EH (cell line): ENCODE measurements at regions not wholly inside any gene's neighbourhood (a gene's known extent, or its start where the extent isn't known, plus 50 kb on each side); places are given as distances from the start of the nearest gene placed in this dataset.

Experiments
- DNase-seq: peaks from one replicate; pipeline ENCODE4 v3.0.0-alpha.2; 2015; ENCODE audit warnings: low read depth

DNA sequence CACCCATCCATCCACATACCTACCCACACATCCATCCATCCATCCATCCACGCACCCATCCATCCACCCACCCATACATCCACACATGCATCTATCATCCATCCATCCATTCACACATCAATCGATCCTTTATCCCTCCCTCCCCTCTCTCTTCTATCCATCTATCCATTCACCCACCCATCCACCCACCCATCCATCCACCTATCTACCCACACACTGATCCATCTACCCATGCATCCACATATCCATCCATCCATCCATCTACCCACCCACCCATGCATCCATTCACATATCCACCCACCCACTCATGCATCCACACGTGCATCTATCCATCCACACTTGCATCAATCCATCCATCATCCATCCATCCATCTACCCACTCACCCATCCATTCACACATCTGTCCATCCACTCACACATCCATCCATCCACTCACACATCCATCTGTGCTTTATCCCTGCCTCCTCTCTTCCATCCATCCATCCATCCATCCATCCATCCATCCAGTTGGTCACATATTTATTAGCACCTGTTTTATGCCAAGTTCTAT lies 366.1 kb downstream of the CTTN start:
- no peak for DNase-seq

DNA sequence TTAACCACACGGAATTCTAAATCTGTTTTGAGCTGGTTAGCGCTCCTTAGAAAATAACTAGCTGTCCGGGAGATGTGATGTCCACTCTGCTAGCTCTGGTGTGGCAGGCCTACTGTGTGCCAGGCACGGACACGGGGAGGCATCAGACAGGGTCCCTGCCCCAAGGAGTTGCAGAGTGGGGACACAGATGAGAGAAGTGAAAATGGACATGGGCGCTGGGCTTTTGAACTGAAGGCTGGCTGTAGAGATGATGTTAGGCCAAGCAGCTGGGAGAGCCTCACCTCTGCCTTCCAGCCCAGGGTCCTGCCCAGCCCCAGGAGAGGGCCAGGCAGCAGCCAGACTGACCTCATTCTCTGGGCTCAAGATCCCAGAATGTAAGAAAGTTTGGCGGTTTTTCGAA lies 368.6 kb downstream of the CTTN start:
- no peak for DNase-seq

DNA sequence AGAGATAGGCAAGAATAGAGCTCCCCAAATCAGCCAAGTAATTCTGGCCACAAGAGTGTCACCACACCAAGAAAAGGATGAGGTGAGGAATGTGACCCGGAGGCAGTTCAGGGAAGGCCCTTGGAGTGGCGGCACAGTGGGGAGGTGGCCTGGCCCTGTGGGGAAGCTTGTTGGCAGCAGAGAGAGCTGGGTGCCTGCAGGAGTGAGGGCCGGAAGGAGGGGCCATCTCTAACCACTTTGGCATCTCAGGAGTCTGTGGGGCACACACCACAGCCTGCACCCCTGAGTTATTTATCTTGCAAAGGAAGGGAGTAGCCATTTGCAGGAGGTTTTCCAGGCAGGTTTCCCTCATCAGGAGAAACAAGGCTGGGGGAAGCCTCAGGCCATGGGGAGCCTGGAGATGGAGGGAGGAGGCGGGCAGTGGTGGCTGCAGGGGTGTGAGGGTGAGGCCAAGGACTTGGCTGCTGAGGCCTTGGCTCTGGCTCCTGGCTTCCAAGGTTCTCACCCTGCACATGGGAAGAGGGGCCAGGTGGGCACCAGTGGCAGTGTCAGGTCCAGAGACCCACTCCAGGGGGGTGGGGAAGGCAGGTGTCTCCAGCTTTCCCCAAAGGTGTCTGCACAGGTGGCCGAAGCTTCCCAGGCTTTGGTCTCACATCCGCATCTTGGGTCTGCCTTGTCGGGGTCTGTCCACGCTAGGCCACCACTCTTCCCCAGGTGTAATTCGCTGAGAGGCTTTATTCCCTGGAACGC lies 370.2 kb downstream of the CTTN start:
- no peak for DNase-seq

DNA sequence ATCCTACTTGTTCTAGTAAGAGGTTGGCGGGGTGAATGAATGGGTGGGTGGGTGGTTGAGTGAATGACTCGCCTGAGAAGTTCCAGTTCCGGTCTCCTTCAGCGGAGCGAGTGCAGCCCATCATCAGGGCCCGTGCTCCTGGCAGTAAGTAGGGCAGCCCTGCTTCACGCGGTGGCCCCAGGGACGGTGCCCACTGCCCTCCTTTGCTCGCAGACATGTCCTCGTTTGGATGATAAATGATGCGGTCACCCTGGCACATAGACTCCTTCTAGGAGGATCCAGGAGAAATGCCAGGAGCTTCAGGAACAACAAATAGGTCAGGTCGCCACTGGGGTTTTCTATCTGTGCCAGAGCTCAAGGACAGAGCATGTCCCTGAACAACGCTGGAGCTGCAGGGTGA lies 370.8 kb downstream of the CTTN start:
- no peak for DNase-seq

DNA sequence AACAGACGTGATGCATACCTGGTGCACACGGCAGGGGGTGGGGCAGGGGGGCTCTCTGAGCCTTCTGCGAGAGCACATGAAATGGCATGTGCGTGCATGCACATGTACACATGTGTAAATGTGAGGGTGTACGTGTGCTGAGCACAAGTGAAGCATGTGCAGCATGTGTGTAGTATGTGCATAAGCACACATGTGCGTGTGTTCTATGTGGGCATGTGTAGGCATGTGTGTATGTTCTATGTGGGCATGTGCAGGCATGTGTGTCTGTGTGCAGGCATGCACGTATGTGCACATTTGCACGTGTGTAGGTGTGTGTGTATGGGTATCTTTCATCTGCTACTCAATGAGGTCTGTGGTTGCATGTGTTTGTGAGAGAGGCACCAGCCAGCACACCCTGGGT lies 371.2 kb downstream of the CTTN start:
- DNase-seq, result no peak

DNA sequence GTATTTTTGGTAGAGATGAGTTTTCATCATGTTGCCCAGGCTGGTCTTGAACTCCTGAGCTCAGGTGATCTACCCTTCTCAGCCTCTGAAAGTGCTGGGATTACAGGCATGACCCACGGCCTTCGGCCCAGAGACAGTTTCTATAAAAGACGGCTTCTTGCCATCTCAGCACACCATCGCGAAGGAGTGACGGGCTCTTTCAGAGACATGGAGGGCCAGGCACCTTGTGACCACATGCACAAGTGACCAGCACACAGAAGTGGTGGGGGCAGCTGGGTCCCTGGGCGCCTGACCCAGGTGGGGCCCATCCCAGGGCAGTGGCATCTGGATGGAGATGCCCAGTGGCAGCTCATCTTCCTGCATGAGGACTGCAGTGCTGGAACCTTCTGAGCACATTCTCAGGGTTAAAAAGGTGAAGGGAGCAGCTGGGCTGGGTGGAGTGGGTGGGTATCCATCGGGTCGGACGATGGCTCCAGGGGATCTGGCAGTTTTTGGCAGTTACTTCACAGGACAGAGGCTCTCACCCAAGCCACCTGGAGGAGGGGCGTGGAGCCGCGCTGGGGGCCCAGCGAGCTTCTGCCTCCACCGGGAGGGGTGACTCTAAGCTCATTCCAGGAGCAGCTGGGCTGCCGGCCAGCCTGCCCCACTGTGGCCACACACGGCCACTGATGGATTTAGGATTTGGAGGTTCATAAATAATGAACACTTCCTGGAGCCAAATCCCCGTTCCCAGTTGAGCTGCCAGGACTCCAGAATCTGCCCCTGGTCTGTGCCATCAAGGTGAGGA lies 373.0 kb downstream of the CTTN start:
- no peak for DNase-seq

DNA sequence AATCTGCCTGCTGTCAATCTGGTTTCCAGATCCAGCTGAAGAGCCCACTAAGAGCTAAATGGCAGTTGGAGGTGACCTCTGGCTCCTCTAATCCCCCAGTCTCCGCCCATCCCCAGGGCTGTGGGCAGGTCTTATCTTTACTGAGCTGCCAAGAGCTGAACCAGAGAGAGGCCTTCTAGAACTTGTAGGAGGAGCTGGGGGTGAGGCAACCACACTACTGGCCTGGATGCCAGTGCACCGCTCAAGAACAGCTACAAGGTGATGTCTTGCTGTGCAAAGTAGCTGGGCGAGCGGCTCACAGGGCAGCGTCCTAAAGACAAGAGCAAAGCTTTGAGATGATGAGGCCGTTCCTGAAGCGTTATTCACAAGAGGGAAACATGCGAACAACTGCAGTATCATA lies 374.6 kb downstream of the CTTN start:
- no peak for DNase-seq

DNA sequence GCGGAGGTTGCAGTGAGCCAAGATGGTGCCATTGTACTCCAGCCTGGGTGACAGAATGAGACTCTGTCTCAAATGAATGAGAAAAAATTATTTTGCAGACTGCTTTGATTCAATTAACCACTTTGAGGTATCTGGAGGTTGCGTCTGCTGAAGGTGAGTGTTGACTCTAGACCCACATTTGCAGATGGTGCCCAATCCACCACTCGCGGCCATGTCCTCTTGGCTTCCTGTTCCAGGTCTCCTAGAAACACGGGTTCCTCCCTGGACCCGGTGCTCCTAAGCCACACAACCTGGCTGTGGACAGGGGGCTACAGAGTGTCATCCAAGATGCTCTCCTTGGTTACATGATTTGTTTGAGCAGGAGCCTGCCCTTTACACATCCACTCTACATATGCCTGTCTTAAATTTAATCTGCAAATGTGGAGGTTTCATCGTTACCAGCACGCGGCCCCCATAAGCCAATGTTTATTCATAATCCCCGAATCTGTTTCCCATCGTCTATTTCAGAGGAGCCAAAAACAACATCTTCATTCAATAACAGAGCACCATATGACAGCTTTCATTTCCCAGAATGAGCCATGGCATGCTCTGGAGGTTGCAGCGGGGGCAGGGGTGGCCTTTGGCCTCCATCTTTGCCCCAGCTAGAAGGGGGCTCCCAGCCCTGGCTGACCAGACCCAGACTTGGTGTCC lies 377.2 kb downstream of the CTTN start:
- DNase-seq, result no peak

DNA sequence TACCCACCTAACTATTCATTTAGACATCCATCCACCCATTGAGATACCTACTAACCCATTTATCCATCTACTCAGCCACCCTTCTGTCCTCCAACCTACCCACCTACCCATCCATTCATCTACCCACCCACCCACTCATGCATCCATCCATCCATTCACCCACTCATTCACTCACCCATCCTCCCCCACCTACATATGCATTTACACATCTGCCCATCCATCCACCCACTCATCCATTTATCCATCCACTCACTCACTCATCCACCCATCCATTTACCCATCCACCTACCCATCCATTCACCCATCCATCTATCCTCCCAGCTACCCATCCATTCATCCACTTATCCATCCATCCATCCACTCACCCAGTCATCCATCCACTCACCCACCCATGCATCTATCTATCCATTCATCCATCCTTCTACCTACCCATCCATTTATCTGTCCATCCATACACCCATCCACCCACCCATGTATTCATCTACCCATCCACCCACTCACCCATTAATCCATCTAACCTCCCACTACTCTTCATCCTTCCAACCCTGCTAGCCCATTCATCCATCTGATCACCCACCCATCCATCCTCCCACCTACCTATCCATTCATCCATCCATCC lies 378.7 kb downstream of the CTTN start:
- DNase-seq, result no peak

DNA sequence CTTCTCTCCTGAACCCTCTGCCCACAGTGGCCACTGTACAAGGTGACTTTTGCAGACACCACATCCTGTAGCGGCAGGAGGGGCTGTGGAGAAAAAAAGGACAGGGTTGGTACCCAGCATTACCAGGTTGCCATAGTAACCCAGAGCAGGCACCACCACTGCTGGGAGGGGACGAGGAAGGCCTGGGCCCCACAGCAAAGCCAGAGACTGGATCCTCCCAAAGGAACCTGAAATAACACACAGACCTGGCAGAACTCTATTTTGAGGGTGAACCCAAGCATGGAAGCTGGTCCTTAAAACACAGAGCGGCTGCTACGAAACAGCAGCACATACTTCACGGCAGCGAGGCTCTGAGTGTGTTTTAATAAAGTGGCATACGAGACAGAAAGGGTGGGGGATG lies 380.6 kb downstream of the CTTN start:
- no peak for DNase-seq

DNA sequence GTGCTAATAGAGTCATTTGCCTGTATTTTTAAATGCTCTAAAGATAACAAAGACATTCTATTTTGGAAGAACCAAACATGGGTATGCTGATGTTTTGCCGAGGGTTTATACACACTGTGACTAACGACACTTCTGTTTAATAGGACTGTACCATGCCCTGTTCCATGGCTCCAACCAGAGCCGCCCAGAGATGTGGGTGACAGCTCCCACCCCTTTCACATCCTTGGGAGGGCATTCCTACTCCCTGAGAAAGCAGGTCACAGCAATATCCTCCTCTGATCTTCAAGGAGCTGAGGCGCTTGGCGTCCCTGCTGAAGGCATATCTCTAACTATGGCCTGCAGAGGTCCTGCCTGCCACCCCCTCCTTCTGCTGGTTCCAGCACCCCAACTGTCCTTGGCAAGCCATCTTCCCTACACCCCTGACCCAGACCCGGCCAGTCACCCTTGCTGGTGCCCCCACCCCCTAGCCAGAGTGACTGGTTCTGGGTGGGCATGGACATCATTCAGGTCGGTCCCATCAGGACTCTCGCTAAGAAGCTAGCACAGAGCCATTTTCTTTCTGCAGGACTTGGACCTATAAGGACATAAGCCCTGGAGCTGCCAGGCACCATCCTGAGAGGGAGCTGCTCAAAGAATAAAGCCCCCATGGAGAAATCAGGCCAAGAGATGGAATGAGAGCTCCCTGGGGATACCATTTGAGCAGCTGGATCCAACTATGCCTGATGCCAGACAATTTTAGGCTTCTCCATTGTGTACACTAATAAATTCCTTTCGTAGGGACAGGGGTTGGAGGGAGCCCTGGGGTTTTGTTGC lies 381.3 kb downstream of the CTTN start:
- DNase-seq, result no peak

DNA sequence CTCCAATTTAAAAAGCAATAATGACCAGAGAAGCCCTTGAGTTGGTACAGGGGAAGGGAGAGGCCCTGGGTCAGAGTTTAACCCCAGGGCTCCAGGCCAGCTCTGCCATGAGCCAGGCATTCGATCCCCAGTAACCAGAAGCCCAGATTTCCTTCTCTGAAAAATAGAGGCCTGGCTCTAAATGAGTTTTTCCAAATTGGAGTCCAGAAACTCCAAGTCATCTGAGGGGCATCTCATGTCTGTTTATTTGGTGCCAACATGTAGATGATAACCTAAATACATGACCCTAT lies 381.9 kb downstream of the CTTN start:
- no peak for DNase-seq

DNA sequence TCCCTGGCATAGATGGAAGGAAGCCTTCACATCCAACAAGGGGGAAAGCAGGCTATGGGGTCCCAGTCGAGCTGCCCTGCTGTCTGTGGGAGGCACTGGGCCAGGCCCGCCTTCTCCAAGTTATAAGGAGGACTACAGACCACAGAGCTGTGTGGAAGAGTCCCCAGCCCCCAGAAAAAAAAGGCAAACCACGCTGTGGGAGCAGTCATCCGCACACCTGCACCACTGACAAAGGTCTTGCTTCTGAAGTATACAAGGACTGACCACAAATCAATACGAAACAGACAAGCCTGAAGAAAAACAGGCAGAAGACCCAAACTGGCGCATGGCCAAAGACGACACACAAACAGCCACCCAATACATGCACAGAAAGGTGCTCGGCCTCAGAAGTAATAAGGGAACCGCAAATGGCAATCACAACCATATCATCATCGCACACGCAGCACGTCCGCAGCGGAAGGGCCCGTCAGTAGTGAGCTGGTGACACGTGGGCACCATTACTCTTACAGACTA lies 384.1 kb downstream of the CTTN start:
- DNase-seq, result no peak

DNA sequence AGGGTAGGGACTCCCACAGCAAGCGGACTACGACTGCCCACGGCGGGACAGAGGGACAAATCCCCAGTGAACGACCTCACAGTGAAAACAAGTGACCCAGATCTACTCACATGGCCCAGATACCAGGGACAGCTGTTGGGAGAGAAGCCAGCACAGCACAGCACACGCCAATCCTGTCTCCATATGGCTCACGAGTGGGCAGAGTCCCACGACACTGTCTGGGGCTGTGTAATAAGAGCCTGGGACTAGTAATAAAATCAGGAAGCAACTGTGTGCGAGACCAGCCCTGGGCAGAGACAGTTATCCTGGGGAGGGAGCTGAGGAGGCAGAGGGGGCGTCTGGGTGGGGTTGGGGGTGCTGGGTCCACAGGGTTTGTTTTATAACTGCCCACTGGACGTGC lies 385.0 kb downstream of the CTTN start:
- DNase-seq, result no peak

DNA sequence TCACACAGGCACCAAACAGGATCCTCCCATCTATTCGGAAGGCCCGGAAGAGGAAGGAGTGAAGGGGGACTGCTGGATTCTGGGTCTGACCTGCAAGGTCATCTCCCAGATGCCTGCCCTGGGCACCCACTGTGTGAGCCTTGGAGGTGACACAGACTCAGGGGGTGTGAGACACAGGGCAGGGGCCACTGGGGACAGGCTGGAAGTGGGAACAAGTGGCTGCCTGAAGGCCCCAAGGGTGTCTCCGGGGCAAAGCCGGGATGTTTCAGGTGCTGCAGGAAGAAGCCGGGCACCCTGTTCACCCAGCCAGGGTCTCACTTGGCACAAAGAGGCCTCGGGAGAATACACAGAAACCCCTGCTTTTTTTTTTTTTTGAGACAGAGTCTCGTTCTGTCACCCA lies 385.5 kb downstream of the CTTN start:
- no peak for DNase-seq

DNA sequence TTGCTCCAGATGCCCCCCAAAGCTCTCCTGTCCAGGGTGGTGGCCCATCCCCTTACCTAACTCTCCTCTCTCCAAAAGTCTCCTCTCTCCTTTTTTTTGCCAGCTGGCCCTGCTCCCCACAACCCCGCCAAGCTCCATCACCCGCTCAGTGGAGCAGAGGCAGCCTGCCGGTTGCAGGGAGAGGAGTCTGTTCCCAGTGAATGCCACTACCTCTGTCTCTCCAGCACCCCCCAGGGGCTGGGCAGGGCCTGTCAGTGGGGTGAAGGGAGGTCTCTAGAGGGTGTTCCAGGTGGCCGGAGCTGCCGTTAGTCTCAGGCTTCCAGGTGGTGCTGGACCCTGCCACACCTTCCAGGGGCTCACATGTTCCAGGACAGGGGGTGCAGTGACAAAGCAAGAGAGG lies 387.0 kb downstream of the CTTN start:
- DNase-seq, result no peak

DNA sequence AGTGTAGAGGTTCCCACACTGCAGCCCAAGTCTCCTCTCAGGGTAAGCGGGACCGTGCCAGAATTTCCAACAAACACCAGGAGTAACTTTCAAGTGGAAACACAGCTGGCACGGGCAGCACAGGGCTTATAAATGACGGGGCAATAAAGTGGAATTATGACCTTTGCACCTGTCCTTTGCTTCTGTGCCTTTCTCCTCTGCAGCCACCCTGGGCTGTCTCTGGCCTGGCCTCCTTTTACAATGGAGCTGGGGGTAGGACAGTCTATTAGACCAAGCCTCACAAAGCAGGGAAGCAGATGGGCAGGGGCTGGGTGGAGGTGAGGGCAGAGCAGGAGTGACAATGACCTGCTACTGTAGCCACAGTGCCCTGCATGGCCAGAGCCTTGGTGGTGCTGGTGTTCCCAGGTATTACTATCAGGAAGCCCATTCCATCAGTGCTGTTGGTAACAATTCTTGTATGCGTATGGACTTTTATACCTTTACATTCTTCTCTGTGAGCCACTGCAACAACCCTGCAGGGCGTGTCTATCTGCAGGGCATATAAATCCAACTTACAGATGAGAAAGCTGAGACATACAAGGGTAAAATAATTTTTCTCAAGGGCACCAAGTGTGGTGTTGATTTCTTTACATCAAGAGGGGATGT lies 387.8 kb downstream of the CTTN start:
- no peak for DNase-seq

DNA sequence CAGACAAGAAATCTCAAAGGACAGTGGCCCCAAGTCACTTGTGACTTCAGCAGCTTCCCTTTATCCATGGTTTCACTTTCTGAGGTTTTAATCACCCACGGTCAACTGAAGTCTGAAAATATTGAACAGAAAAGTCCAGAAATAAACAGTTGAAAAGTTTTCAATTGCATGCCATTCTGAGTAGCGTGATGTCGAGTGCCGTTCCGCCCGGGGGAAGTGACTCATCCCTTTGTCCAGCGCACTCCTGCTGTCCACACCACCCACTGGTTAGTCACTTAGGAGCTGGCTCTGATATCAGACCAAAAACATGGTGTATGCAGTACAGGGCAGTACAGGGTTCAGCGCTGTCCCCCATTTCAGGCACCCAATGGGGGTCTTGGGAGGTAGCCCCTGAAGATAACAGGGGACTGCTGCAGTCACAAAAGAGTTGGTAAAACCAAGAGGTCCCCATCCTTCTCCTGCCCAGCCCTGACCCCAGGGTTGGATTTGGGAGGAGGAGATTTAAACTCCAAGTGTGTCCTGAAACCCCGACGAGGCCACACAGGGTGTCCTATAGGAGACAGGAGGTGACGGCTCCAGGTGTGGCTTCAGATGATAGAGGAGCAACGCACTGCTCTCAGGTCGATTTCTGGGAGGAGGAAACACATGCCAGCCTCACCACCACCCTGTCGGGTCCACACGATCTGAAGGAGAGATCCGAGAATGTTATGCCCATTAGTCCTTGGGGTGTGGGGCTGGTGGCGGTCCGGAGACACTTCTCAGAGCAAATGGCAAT lies 390.1 kb downstream of the CTTN start:
- DNase-seq, result peak; percentile 87

DNA sequence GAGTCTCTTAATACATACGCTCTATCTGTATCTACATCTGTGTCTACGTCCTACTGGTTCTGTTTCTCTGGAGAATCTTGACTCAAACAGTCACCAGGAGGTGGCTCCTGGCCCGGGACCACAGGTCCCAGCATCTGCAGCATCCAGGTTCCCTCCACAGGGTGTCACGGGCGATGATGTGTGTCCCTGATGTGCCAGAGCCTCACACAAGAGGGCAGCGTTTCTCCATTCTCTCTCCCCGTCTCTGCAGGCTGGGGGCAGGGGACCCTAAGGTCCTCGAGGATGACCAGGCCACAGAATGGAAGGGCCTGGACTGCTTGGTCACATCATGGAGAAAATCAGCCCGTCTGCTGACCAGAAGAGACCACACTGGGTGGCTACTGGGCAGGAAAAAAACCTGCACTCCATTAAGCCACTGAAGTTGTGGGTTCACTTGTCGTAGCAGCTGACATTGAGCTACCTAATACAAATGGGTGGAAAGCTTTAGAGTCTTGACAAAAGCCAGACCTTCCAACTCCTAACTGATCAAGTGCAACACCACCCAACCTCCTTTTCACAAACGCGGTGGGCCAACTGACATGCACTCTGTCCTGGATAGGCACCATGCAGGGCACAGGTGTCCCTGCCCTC lies 392.5 kb downstream of the CTTN start:
- no peak for DNase-seq
